Right lobe of liver (tissue), 4 donors: ENCODE measurements at regions not wholly inside any gene's neighbourhood (a gene's known extent, or its start where the extent isn't known, plus 50 kb on each side); places are given as distances from the start of the nearest gene placed in this dataset.

Experiments
- POLR2A ChIP-seq: fragments of 450-650 bp; IDR thresholded peaks from one replicate; pipeline ENCODE4 v1.6.1; 2017; ENCODE audit warnings: antibody characterized with exemption, mild to moderate bottlenecking
- TF ChIP-seq, protein P1 (sequence below), 4 donors: fragments of 200-600 bp in 3 of 4; fragments of 450-650 bp in 1 of 4; IDR thresholded peaks; one replicate each; pipeline versions ENCODE4 v1.5.1 to v1.8.0; 2016 to 2022; ENCODE audit warnings: antibody characterized with exemption in 4 of 4, mild to moderate bottlenecking in 2 of 4
- donor health status: DM: no; HTN: no; CAD: no.
- donor health status: DM: no; HTN: no; CAD: no.
- donor health status: DM: no; HTN: yes; CAD: no.

GRCh38 chr10:111973306-111973705 is 210.3 kb downstream of the GPAM start:
- TF ChIP-seq, protein P1, sequence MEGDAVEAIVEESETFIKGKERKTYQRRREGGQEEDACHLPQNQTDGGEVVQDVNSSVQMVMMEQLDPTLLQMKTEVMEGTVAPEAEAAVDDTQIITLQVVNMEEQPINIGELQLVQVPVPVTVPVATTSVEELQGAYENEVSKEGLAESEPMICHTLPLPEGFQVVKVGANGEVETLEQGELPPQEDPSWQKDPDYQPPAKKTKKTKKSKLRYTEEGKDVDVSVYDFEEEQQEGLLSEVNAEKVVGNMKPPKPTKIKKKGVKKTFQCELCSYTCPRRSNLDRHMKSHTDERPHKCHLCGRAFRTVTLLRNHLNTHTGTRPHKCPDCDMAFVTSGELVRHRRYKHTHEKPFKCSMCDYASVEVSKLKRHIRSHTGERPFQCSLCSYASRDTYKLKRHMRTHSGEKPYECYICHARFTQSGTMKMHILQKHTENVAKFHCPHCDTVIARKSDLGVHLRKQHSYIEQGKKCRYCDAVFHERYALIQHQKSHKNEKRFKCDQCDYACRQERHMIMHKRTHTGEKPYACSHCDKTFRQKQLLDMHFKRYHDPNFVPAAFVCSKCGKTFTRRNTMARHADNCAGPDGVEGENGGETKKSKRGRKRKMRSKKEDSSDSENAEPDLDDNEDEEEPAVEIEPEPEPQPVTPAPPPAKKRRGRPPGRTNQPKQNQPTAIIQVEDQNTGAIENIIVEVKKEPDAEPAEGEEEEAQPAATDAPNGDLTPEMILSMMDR (IDR thresholded peaks at IDR 0.05): no peak
- TF ChIP-seq POLR2A: no peak
